GM19193 (cell line): ENCODE measurements at regions not wholly inside any gene's neighbourhood (a gene's known extent, or its start where the extent isn't known, plus 50 kb on each side); places are given as distances from the start of the nearest gene placed in this dataset.

Experiments used
- POLR2A ChIP-seq: IDR thresholded peaks from 4 replicates; pipeline ENCODE4 v1.6.1; 2011; ENCODE audit not compliant: insufficient read depth, insufficient read length; ENCODE audit errors: extremely low read depth

DNA sequence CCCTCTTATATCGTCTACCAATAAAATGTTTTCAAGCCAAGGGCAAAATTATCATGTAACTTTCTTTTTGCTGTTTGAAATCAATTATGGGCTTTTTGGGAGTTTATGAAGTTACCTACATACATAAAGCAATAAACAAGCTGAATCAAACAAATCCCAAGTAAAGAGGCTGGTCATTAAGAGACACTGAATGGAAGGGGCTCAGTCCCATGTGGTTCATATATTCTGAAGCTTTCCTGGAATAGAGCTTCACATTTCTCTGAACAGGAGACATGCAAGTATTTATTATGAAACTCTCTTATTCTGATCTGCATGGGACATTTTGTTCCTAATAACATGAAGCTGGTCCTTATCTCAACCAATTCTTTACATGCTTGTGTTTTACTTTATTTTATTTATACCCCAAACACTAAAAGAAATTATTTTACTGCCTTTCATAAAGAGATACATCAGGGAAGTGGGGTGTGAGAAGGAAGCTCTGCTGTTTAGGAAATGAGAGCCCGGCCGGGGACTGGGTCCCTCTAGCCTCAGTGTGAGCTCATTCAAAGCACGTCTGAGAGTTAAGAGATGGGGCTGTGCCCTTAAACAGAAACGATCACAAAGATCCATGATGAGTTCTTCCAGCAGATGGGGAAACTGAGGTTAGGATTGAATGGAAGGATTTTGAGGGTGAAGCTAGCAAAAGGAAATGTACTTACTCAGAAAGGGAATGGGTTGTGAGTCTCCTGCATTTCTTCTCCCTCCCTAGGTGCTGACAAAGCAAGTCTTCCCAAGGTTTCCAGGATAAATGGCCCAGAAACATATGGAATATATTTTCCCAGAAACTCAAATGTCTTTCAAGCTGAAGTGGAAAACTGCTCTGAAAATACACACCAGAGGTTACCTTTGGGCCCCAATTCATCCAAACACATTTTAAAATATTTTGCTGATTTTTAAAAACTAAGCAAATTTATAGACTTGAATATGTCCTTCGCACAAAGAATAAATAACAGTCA, 93.1 kb upstream of the LNX1 start:
- no peak for TF ChIP-seq POLR2A

DNA sequence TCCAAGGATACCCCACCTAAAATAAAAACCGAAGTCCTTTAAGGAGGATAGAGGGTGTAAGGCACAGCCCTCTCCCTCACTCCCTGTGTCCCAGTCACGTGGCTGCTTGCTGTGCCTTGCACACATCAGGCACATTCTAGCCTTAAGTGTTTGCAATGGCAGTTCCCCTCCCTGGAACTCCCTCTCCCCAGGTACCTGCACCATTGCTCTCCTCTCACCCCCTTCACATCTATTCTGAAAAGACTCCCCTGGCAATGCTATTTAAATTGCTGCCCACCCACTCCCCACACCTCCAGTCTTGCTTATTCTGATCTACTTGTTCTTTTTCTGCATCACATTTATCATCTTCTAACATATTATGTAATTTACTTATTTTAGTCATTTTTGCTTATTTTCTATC, 91.6 kb upstream of the LNX1 start:
- no peak for TF ChIP-seq POLR2A

DNA sequence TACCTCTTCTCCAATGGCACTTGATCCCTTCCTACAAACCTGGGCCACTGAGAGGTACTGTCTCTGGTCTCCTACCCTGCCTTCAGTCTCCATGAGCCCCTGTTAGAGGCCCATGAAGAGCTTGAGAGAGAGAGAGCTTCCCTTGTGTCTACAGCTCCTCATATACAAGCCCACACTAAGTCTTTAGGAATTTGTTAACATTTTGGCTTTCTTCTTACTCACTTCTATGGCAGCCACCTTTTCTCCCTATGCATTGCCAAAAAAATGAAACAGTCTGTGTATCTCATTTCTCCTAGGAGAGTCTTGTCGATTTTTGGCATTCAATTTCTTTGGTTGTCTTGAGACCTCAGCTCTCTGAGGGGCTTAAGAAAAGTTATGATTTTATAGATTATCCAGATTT, 90.9 kb upstream of the LNX1 start:
- no peak for TF ChIP-seq POLR2A

DNA sequence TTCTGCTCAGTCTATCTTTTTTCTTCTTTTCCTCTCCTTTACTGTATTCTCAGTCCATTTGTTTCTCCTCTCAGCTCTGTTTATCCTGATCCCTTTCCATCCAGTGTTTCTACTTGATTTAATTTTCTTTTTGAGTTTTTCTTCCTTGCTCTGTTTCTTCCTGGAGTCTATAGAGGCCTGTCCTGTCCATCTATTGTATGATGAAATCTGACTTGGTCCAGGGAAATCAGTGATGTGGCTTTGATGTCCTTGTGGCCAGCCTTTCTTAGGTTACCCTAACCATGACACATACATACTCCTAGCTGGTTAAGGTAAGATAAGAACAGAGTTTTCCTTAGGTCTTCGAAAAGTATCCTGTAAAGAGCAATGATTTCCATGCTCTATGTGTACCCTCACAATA, 89.3 kb upstream of the LNX1 start:
- TF ChIP-seq POLR2A, result no peak

DNA sequence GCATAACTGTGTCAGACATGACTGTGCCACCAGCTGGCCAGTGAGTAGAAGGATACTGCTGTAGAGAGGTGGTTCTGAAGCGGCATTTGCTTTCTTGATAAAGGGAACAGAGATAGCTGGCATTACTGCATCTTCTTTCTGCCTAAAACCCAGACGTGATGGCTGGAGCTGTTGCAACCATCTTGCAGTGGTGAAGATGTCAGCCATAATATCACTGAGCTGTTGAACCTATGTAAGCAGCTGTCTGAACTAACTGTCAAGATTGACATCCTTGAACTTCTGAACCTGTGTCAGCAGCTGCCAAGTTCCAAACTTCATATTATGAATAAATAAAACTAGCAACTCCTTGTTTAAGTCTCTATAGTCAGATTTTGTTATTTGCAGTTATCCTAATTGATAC, 88.9 kb upstream of the LNX1 start:
- TF ChIP-seq POLR2A, result no peak

DNA sequence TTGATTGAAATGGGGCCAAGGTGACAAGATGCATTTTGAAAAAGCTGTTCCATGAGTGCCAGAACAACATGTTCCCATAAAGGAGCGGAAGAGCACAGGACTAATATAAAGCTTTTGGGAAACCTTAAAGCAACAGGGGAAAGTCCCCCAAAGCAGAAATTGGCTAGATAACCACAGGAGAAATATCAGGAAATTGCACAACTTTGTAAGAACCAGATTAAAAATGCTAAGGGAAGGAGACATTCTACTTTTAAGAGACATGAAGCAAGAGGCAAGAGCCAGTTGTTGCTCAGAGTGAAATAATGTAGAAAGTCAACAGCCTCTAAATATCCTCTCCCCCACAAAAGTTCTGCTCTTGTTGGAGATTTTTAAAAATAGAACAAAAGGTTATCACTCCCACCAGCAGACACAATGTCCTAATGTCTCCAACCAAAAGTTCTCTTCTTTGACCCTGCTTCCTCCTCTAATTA, 85.2 kb upstream of the LNX1 start:
- TF ChIP-seq POLR2A, result no peak

DNA sequence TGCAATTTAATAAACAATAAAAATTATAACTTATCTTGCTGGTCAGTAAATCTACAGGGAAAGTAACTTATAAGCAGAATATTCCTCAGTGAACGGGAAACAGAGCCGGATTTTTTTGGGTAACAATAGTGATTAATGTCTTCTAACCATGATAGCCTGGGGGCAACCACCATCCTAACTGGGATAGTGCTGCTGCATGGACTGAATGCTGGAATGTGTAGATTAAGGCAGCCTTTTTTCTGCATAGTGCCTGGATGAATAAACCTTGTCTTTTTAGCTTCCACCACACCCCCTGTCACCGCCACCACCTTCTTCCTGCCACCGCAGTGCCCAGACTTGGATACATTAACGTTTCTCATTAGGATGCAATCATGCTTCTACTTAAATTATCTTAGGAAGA, 83.6 kb upstream of the LNX1 start:
- TF ChIP-seq POLR2A, result no peak

DNA sequence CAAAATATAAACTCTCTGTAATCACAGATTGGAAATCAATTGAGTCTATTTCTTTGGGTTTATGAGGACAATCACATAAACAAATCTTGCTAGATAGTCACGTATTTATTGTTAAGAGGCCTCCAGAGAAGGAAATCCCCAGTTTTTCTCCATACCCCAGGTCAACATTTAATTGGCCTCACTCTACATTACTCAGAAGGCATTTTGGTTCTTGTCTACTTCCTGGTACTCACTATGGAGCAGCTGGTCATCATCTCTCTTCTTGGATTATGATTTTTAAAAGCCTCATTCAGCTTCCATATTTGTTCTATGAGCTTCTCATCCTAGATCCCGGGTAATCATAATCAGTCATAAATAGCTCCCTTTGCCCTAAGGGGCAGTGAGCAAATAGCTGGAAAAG, 81.6 kb upstream of the LNX1 start:
- no peak for TF ChIP-seq POLR2A

DNA sequence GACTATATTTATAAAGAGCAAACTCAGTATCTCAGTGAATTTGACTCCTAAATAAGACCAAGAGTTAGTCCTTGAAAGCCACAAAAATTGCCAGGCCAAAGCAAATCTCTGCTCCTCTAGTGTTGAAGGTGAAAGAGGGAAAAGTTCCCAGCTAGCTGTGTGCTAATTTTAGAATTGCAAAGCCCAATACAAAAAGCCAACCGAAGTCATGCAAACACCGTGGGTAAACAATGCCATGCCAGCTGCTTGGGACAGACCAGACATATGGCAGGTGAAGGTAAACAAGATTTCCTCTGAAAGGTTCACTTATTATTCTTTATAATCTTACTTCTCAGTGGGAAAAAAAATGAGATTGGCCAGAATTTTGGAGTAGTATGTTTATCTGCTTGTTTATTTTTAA, 80.5 kb upstream of the LNX1 start:
- TF ChIP-seq POLR2A, result no peak

DNA sequence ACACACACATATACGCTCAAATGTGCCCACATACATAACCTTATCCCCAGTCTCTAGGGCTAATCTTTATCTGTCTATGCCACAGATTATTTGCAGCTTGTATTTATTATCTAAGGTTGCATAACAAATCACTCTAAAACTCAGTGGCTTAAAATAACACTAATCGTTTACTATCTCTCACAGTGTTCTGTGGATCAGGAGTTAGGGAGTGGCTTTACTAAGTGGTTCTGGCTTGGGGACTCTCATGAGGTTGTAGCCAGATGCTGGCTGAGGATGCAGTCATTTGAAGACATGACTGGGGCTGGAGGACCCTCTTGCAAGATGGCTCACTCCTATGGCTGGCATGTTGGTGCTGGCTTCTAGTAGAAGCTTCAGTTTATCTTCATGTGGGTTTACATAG, 68.5 kb upstream of the LNX1 start:
- no peak for TF ChIP-seq POLR2A

DNA sequence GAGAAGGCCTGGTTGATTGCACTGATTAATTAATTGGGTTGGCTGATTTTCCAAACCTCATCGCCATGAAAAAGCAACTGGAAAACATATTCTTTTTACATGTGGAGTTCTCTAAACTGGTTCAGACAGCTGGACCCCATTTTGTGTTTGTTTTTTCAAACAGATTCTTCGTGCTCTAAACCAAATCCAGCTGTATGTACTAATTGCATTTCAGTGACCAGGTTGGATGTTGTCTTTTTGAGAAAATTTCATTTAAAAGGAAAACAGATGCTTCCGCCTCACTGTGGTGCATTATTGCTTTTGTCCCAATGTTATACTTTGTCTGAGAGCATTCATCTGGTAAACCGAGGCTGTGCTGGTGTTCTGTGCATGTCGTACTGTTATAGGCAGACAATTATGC, 67.8 kb upstream of the LNX1 start:
- TF ChIP-seq POLR2A, result no peak

DNA sequence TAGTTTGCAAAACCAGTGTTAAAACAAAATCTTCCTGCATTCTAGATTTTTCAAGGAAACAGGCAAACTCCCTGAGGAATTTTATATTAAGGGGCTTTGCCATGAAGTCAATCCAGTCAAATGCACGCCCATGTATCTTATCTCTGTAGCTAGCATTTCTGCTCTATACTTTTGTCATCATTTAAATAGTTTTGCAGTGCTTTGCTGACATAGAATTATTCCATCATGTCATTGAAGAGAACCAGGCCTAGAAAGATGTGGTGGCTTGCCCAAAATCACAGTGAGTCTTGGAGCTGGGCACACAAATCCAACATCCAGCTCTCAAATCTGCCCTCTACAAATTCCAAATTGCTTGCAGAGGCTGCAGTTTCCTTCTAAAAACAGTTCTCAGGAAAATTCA, 66.7 kb upstream of the LNX1 start:
- TF ChIP-seq POLR2A, result no peak

DNA sequence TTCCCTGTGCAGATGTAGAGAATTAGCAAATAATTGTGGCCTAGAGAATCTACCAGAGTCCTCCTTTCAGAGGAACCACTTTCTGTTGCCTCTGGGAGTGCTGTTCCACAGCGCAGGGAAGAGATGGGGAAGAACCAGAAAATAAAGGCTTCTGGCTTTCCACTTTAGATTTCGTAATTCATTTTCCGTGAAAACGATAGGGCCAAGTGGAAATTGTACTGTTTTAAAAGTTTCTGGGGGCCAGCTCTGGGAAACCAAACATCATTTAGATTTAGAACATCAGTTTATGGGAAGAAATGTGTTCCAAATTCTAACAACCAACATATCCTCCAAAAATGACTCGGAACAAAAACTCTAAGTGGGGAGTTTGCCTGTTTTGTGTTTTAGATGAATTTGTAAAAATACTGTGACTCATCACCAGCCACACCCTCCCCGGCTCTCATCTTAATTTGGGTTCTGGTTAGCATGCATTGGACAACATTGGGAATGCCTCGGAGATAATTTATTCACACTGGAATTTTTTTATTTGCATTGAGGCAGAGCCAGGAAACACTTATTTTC, 65.2 kb upstream of the LNX1 start:
- TF ChIP-seq POLR2A, result no peak

DNA sequence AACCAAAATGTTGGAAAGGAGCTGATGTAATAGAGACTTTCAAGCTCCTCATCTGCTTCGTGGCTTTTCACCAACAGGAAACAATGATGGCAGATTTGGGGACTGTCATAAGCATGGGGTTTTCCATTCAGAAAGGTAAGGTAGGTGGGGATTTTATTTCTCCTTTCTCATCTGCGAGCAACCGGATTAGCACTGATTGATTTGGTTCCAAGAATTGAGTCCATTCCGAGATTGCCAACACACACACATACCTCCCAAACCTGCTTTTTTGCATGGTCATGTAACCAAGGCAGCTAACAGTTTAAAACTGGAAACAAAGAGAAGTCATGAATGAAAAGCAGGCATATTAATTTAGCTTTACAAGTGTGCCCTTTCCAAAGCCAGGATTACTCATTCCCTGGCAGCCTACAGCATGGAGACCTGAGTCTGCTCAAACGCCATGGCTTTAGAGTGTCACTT, 63.0 kb upstream of the LNX1 start:
- TF ChIP-seq POLR2A, result no peak

DNA sequence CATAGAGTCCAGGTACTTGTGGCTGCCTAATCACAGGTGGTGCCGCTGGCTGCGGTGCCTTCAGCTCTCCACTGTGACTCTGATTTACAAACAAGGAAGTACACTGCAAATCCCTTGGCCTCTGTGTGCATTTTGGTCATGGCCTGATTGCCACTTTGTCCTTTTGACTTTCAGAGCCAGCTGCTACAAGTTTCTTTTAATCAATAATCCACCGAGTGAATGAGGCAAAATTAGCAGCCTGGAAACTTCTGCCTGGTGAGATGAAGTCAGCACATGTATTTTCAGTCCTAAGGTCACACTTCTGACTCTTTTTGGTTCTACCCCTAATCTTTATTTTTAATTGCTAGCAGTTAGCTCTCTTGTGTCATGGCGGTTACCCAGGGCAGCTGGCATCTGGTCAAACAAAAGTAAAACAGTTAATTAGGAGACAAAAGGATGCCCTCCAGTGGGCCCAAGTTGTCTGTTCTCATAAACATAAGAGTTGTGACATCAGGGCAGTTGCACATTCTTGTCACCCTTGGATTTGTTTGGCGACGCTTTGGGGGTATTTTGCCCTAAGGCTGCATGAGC, 62.3 kb upstream of the LNX1 start:
- no peak for TF ChIP-seq POLR2A
